GM18951 (cell line): ENCODE measurements at regions not wholly inside any gene's neighbourhood (a gene's known extent, or its start where the extent isn't known, plus 50 kb on each side); places are given as distances from the start of the nearest gene placed in this dataset.
"Not testable (repeated sequence)": the region's sequence is repeated elsewhere in the genome, so short reads cannot be mapped to it uniquely, and the experiment has no call there.

ENCODE experiments used
- POLR2A ChIP-seq: IDR thresholded peaks from 4 replicates; pipeline ENCODE4 v1.6.1; 2011; ENCODE audit warnings: mild to moderate bottlenecking; ENCODE audit not compliant: insufficient read length, insufficient read depth; ENCODE audit errors: extremely low read depth
- in situ Hi-C: fragments of 300-500 bp; cut with MboI; formaldehyde crosslinking; loops from one replicate; pipeline ENCODE4 v1.12.0; 2022; ENCODE audit warnings: low sequenced_read_pairs, mixed read lengths, inconsistent platforms; ENCODE audit not compliant: unreplicated experiment

- in situ Hi-C loops: no loop called here
- TF ChIP-seq POLR2A: no peak
Measured at GRCh38 chr4:125541836-125542385, 227.2 kb downstream of the FAT4 start.

- TF ChIP-seq POLR2A: no peak
- in situ Hi-C loops: no loop called here
Measured at GRCh38 chr4:125546272-125546671, 231.5 kb downstream of the FAT4 start.

DNA sequence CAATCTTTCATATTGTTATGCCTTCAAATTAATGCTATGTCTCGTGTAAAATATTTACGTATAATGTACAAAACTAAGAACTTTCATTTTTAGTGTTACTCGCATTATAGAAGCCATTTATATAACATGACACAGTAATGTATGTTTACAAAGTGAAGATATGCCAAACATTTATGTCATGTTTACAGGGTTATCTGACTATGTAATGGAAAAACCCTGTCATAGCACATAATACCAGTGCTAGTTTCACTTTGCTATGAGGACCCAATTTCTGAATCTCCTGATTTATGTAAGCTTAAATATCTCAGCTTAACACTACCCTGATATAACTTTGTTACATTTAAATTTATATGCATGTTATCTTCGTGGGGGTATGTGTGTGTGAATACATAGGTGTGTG lies 233.1 kb downstream of the FAT4 start:
- no peak for TF ChIP-seq POLR2A
- in situ Hi-C loops: no loop called here

GRCh38 chr4:125550769-125551168 lies 236.0 kb downstream of the FAT4 start:
- in situ Hi-C loops: no loop called here
- TF ChIP-seq POLR2A: no peak

DNA sequence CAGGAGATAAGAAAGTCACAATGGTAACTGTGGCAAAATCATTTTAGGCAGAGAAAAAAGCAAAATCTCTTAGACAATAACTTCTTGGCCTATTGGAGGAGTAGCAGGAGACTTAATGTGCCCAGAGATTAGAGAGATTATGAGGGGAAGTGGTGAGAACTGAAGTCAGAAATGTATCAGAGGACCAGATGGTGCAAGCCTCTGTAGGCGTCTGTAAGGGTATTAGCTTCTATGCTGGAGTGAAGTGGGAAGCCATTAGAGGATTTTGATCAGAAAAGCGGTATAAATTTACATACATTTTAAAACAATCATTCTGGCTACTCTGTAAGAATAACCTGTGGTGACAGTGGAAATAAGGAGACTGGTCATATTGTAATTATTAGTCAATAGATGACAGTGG lies 236.7 kb downstream of the FAT4 start:
- TF ChIP-seq POLR2A: no peak
- in situ Hi-C loops: no loop called here

- in situ Hi-C loops: no loop called here
- no peak for TF ChIP-seq POLR2A
Measured at GRCh38 chr4:125551967-125552366, 237.2 kb downstream of the FAT4 start.

- TF ChIP-seq POLR2A: no peak
- in situ Hi-C loops: no loop called here
Measured at GRCh38 chr4:125572601-125573000, 257.8 kb downstream of the FAT4 start.

DNA sequence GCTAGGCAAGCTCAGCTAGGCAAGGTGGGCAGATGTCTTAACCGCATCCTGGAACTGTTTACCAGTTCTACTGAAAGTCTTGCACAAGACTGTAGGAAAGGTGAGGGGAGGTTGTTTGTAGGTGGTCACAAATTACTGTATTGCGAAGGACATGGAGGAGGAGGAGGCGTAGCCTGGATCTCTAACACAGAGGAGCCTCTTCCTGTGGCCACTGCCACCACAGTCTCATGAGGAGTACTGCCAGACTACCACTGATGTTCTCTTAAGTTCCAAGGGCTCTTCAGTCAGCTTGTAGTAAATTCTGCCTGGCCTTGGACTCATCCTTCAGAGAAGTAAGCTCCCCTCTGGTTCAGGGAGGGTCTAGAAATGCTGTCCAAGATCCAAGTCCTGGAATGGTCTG lies 258.6 kb downstream of the FAT4 start:
- in situ Hi-C loops: no loop called here
- no peak for TF ChIP-seq POLR2A

DNA sequence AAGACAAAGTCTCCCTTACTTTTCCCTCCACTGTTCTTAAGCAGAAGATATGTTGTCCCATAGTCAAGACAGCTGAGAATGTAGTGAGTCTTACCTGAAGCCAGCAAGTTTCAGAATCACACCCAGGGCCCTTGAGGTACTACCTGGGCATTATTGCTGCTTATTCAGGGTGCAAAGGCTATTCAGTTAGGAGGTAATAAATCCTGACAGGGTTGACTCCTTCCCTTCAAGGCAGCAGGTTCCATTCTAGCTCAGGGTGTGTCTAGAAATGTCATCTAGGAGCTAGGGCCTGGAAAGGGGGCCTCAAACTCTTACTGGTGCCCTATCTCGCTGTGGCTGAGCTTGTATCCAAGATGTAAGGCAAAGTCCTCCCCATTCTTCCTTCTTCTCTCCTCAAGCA lies 259.0 kb downstream of the FAT4 start:
- in situ Hi-C loops: no loop called here
- no peak for TF ChIP-seq POLR2A

GRCh38 chr4:125582302-125582701 lies 267.5 kb downstream of the FAT4 start:
- no peak for TF ChIP-seq POLR2A
- in situ Hi-C loops: no loop called here

GRCh38 chr4:125590158-125590557 lies 275.4 kb downstream of the FAT4 start:
- TF ChIP-seq POLR2A: no peak
- in situ Hi-C loops: no loop called here

DNA sequence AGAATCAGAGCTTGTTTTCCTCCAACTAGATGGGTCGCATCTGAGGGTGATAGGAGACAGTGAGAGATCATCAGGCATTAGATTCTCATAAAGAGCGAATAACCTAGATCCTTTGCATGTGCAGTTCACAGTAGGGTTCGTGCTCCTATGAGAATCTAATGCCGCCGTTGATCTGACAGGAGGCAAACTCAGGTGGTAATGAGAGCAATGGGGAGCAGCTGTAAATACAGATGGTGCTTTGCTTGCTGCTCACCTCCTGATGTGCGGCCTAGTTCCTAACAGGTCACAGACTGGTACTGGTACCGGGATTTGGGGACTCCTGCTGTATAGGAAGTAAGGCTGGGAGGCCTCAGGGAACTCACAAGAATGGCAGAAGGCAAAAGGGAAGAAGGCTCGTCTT lies 276.5 kb downstream of the FAT4 start:
- TF ChIP-seq POLR2A: no peak
- in situ Hi-C loops: no loop called here

DNA sequence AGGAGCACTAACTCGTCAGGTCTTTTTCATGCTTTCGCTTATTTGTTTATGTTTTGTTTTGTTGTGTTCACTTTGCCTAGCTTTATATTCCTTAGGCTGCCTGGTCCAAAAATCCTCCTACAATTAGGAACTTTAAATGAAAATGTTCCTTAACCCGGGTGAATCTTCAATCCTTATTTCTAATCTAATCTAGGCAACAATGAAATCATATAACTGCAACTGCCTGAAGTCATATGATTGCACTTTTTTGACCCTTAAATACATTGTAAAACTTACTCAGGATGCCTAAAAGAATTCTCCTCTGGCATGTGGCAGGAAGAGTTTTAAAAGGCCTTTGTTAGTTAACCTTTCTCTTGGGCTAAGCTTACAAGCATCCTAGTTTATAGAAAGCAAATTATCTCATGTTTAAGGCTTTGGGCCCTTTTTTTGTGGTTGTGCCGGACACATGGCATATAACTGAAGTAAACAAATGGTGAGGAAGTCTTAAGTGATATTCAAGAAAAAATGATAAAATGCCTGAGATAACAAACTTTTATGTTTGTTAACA lies 279.4 kb downstream of the FAT4 start:
- no peak for TF ChIP-seq POLR2A
- in situ Hi-C loops: no loop called here

DNA sequence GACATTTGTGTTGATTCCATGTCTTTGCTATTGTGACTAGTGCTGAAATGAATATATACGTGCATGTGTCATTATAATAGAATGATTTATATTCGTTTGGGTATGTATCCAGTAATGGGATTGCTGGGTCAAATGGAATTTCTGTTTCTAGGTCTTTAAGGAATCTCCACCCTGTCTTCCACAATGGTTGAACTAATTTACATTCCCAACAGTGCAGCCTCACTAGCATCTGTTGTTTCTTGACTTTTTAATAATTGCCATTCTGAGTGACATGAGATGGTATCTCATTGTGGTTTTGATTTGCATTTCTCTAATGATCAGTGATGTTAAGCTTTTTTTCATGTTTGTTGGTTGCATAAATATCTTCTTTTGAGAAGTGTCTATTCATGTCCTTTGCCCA lies 291.2 kb downstream of the FAT4 start:
- in situ Hi-C loops: not testable (repeated sequence)
